ENCODE measurements at regions not wholly inside any gene's neighbourhood (a gene's known extent, or its start where the extent isn't known, plus 50 kb on each side); places are given as distances from the start of the nearest gene placed in this dataset.

- no peak for TF ChIP-seq SRF (IDR thresholded peaks at IDR 0.05; ENCODE audit: low read depth)
- no peak for TF ChIP-seq MAX (IDR thresholded peaks at IDR 0.05)
- TF ChIP-seq JUND (IDR thresholded peaks at IDR 0.05): no peak
- TF ChIP-seq POLR2A (IDR thresholded peaks at IDR 0.05; ENCODE audit: borderline replicate concordance, extremely low read depth, insufficient read depth, insufficient read length): no peak
- TF ChIP-seq CBX3 (IDR thresholded peaks at IDR 0.05; ENCODE audit: low read depth): no peak
- no peak for TF ChIP-seq ELF1 (IDR thresholded peaks at IDR 0.05; ENCODE audit: borderline replicate concordance, low read depth)
Measured at GRCh38 chr12:58681730-58682129, 238.6 kb downstream of the LRIG3 start (continued).

GRCh38 chr12:58695263-58695662 lies 225.0 kb downstream of the LRIG3 start:
- ATAC-seq: no peak
- TF ChIP-seq EZH2 (IDR thresholded peaks at IDR 0.05): no peak
- TF ChIP-seq FOSL1 (IDR thresholded peaks at IDR 0.05; ENCODE audit: low read depth): no peak
- no peak for TF ChIP-seq ELF1 (IDR thresholded peaks at IDR 0.05; ENCODE audit: borderline replicate concordance, low read depth)
- TF ChIP-seq MAX (IDR thresholded peaks at IDR 0.05): no peak
- TF ChIP-seq YY1 (IDR thresholded peaks at IDR 0.05; ENCODE audit: extremely low read depth, insufficient replicate concordance, low read depth, low read length): no peak
- no peak for TF ChIP-seq ATF3 (IDR thresholded peaks at IDR 0.05)
- TF ChIP-seq EGR1 (IDR thresholded peaks at IDR 0.05; ENCODE audit: low read depth): no peak
- ChIA-PET RAD21 (ENCODE audit: low non-redundant PET in 1 of 2, low total read pairs in 2 of 2, uncharacterized antibody in 2 of 2, unreplicated experiment in 2 of 2) (no interaction called here), CTCF (no interaction called here), POLR2A (no interaction called here)
- no peaks in the 10 kb centered on the region for H3K36me3 ChIP-seq (ENCODE audit: control insufficient read depth in 1 of 2, insufficient read depth in 2 of 2, low read length in 2 of 2)
- no peaks in the 10 kb centered on the region for H3K27me3 ChIP-seq (ENCODE audit: insufficient read depth, low read length)
- no TSS peak for BruUV-seq (replicated peaks)
- H3K4me3 ChIP-seq (replicated peaks in 1 of 2; ENCODE audit: low read depth in 1 of 2, low read length in 2 of 2): no peak overlapping the region
- H3K9ac ChIP-seq (ENCODE audit: low read length): no peak overlapping the region
- DNase-seq (ENCODE audit: low read depth, low spot score): no peak
- H4K20me1 ChIP-seq (ENCODE audit: insufficient read depth): no peaks in the 10 kb centered on the region
- no peak overlapping the region for H3K4me2 ChIP-seq (ENCODE audit: low read length)
- no peaks in the 10 kb centered on the region; a peak in 1 of 4 replicates for H3K9me3 ChIP-seq (ENCODE audit: control insufficient read depth in 1 of 2, insufficient read depth in 1 of 2, low read depth in 1 of 2, low read length in 2 of 2)
- no peak overlapping the region for H3K27ac ChIP-seq (ENCODE audit: low read depth, low read length)
- no peaks in the 10 kb centered on the region for H3K79me2 ChIP-seq (ENCODE audit: insufficient read depth, low read length)
- H3K4me1 ChIP-seq (ENCODE audit: control insufficient read depth in 1 of 2, insufficient read depth in 2 of 2, low read length in 2 of 2): no peaks in the 10 kb centered on the region
- H3K9me2 ChIP-seq (ENCODE audit: insufficient read depth): no peaks in the 10 kb centered on the region
- intact Hi-C loops (cut with micrococcal nuclease): no loop called here
- no peak overlapping the region for H2AFZ ChIP-seq (ENCODE audit: low read depth, low read length, poor library complexity, severe bottlenecking)
